Kidney (tissue), 13 donors: ENCODE measurements at regions not wholly inside any gene's neighbourhood (a gene's known extent, or its start where the extent isn't known, plus 50 kb on each side); places are given as distances from the start of the nearest gene placed in this dataset.
A peak's percentile ranks its signal among the peaks of the same experiment; 100 is the strongest.

Experiments used
- DNase-seq, 5 donors: peaks; one replicate each; pipeline ENCODE4 v3.0.0-alpha.2; 2013 to 2020
- FAIRE-seq: peaks from 2 replicates; lab custom pipeline; 2012; peaks lifted over from hg19 to GRCh38; lab: Jason Lieb, UNC
- H3K27ac ChIP-seq, 2 donors: one replicate each; pipeline ENCODE4 v1.7.0; 2013; ENCODE audit warnings: low read depth in 2 of 2, low read length in 2 of 2, inconsistent platforms in 1 of 2
- H3K27me3 ChIP-seq: one replicate; pipeline ENCODE4 v1.7.1; 2013; ENCODE audit warnings: low read length, inconsistent platforms; ENCODE audit not compliant: control insufficient read depth, insufficient read depth
- H3K36me3 ChIP-seq, 3 donors: one replicate each; pipeline versions ENCODE4 v1.7.0 to v1.7.1; 2013; ENCODE audit warnings: low read length in 3 of 3, control low read depth in 1 of 3, inconsistent platforms in 1 of 3; ENCODE audit not compliant: insufficient read depth in 3 of 3, control insufficient read depth in 2 of 3
- H3K4me1 ChIP-seq, 3 donors: one replicate each; pipeline versions ENCODE4 v1.7.0 to v1.7.1; 2013; ENCODE audit warnings: low read length in 3 of 3, inconsistent platforms in 1 of 3, low read depth in 1 of 3; ENCODE audit not compliant: control insufficient read depth in 2 of 3, insufficient read depth in 2 of 3
- H3K4me3 ChIP-seq, 3 donors: one replicate each; pipeline versions ENCODE4 v1.7.0 to v1.8.1; 2013; ENCODE audit warnings: low read length in 3 of 3, control low read depth in 1 of 3, inconsistent platforms in 1 of 3
- H3K9ac ChIP-seq, 3 donors: one replicate each; pipeline versions ENCODE4 v1.7.0 to v1.7.1; 2013; ENCODE audit warnings: low read length in 3 of 3, control low read depth in 1 of 3, inconsistent platforms in 1 of 3
- H3K9me3 ChIP-seq, 3 donors: one replicate each; pipeline versions ENCODE4 v1.7.0 to v1.7.1; 2013; ENCODE audit warnings: low read length in 3 of 3, control low read depth in 1 of 3, inconsistent platforms in 1 of 3; ENCODE audit not compliant: control insufficient read depth in 2 of 3, insufficient read depth in 1 of 3
- CTCF ChIP-seq: IDR thresholded peaks from 3 replicates; pipeline ENCODE4 v1.5.1; 2012; ENCODE audit warnings: mild to moderate bottlenecking, moderate library complexity, borderline replicate concordance; ENCODE audit not compliant: insufficient read depth; ENCODE audit errors: extremely low read depth
- intact Hi-C: fragments of 100-400 bp; cut with DNase I; formaldehyde crosslinking; loops from one replicate; pipeline ENCODE4 v1.11.1; 2022
- donor health status: control.
- donor health status: control.
- donor health status: control.
- donor health status: control.
- donor health status: control.
- donor health status: DM: yes; HTN: yes; CAD: no.
- donor health status: Normal renal cell carcinoma (clear cell type).

- intact Hi-C loops, result no loop called here
- no peak overlapping the region for H3K9ac ChIP-seq
- H3K27me3 ChIP-seq, result no peaks in the 10 kb centered on the region
- H3K9me3 ChIP-seq, result no peaks in the 10 kb centered on the region
- no peaks in the 10 kb centered on the region for H3K4me1 ChIP-seq
- H3K36me3 ChIP-seq, result no peaks in the 10 kb centered on the region
- TF ChIP-seq CTCF, result no peak
- H3K4me3 ChIP-seq, result no peak overlapping the region
- H3K27ac ChIP-seq, result no peak overlapping the region
- DNase-seq (peak in 3 of 5 donors; percentile 22 to 66 (median 45)), FAIRE-seq (no peak)
These were observed 307.9 kb downstream of the TXNL1 start for GRCh38 chr18:56330366-56331110.

GRCh38 chr18:56329536-56329935, 308.9 kb downstream of the TXNL1 start:
- Histone ChIP-seq H3K9ac (no peak overlapping the region), H3K36me3 (no peaks in the 10 kb centered on the region), H3K27ac (no peak overlapping the region), H3K27me3 (no peaks in the 10 kb centered on the region), H3K4me1 (no peaks in the 10 kb centered on the region), H3K4me3 (no peak overlapping the region), H3K9me3 (no peaks in the 10 kb centered on the region)
- intact Hi-C loops, result no loop called here
- no peak for FAIRE-seq
- no peak for TF ChIP-seq CTCF
- no peak for DNase-seq

- intact Hi-C loops, result no loop called here
- Histone ChIP-seq H3K27me3 (no peaks in the 10 kb centered on the region), H3K9me3 (no peaks in the 10 kb centered on the region), H3K9ac (no peak overlapping the region), H3K27ac (no peak overlapping the region), H3K4me3 (no peak overlapping the region), H3K36me3 (no peaks in the 10 kb centered on the region), H3K4me1 (no peaks in the 10 kb centered on the region)
- FAIRE-seq (no peak), DNase-seq (no peak)
- TF ChIP-seq CTCF, result no peak
These were observed 311.1 kb downstream of the TXNL1 start for GRCh38 chr18:56327191-56327885.
